GM18867 (cell line): ENCODE measurements at regions not wholly inside any gene's neighbourhood (a gene's known extent, or its start where the extent isn't known, plus 50 kb on each side); places are given as distances from the start of the nearest gene placed in this dataset.
"Not testable (repeated sequence)": the region's sequence is repeated elsewhere in the genome, so short reads cannot be mapped to it uniquely, and the experiment has no call there.

Experiments
- ATAC-seq: cut with Tn5 transposase; IDR thresholded peaks from one replicate; pipeline ENCODE4 v1.9.1; 2021; ENCODE audit warnings: mild to moderate bottlenecking, moderate library complexity; ENCODE audit not compliant: unreplicated experiment

DNA sequence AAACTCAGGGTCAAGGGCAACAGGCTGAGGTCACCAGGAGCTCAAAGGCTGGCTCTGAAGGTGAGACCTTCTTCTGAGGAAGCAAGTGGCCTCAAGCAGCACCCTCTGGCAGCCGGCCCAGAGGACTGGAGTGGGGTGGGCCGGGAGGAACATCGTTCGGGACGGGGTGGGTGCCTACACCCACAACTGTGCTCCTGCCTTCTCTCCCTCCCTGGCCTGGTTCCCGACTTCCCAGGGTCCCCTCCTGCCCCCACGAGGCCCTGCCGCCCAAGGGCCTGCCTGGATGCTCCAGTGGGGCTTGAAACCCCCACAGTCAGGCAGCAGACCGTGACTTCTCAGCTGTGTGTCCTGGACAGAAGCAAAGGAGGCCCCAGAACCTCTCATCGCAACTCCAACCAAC is 195.7 kb downstream of the IGLL1 start:
- ATAC-seq, result no peak

GRCh38 chr22:23383491-23384361 is 196.4 kb downstream of the IGLL1 start:
- ATAC-seq, result no peak

- no peak for ATAC-seq
These were observed 197.5 kb downstream of the IGLL1 start for GRCh38 chr22:23382428-23383218.

GRCh38 chr22:23381661-23382427 is 198.2 kb downstream of the IGLL1 start:
- ATAC-seq, result no peak

GRCh38 chr22:23380911-23381310 is 199.2 kb downstream of the IGLL1 start:
- ATAC-seq, result no peak

DNA sequence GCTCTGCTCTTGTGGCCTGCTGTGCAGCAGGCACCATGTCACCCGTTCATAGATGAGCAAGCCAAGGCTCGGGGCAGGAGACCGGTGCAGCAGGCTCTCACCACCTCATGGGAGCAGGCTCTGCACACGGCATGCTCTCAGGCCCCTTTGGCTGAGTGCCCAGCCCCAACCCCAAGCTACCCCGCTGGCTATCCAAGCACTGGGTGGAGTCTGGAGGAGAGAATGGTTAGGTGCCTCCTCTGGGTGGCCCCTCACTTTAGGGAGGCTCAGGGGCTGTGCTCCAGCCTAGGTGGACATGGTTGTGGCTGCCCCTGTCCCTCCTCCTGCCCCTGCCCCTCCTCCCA is 199.9 kb downstream of the IGLL1 start:
- no peak for ATAC-seq

DNA sequence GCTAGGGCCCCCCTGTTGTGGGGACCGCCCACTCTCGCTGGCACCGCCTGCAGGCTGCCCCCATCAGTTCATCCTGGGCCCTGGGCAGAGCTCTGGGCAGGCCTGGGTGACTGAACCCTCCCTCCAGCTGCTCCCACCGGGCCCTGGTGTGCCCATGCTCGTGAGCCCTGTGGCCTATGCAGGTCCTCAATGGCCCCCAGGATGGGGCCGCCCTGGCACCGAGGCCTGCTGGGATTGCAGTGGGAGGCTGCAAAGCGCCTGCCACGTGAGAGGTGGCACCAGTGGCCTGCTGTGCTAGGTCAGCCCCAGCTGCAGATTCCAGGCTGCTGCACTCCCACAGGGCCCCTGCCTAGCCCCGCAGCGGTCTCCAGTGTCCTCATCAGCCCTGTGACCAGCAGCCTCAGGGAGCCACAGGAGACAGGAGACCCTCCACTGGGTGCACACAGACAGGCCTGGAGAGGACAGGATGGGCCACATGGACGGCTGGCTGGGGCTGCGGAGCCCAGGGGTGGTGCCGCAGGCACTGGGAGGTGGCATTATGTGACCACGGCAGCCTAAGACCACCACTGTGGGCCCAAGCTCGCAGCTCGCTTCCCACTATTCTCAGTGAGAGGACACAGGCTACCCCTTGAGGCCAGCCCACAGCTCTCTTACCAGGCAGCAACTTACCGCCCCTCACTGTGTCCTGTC is 199.4 kb downstream of the BCR start:
- ATAC-seq, result not testable (repeated sequence)

GRCh38 chr22:23377767-23378166 is 197.5 kb downstream of the BCR start:
- no peak for ATAC-seq

DNA sequence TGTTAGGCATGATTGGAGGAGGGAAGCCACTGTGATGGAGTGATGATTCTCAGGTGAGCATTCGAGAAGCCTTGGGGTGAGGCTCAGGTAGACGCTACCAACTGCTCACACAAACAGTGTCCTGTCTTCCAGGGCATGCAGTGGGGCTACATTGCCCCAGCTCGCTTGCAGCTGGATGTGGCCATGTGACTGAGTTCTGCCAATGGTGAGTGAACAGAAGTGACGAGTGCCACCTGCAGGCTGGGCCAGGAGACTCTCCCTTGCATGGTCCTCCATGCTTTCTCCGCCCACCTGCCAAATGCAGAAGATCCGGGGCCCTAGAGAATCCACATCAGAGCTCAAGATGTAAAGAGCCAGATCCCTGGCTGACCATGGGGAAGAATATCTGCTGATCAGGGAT is 195.9 kb downstream of the BCR start:
- ATAC-seq, result peak; percentile 53

GRCh38 chr22:23375031-23375827 is 194.9 kb downstream of the BCR start:
- no peak for ATAC-seq

- ATAC-seq, result no peak
These were observed 193.3 kb downstream of the BCR start for GRCh38 chr22:23373601-23374000.

GRCh38 chr22:23370251-23370650 is 189.9 kb downstream of the BCR start:
- ATAC-seq, result no peak

DNA sequence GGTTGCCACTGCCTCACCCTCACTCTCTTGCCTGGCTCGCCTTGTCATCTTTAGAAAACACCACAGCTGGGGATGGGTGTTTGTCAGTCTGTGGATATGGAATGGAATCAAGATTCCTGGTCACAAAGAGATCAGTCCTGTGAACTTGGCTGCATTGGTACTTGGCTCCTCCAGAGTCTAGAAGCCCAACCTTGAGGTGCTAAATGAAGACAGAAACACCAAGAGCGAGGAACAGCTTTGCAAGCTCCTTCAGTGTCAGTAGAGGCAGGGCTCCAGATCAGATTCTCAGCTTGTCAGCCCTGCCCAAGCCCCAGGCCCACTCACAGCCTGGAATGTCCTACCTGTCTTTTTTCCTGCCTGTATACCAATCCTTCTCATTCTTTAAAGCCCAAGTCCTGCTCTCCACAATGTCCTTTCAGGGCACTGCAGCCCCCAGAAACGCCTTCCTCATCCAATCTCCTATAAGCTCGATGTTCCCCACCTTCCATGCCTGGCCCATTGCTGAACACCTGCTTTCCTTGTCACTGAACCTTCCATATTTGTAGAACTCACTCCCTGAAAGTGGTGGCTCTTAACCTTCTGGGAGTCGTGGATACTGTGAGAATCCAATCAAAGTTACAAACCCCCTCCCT is 188.9 kb downstream of the BCR start:
- no peak for ATAC-seq
